Endothelial cell of umbilical vein (primary cell): ENCODE measurements at regions not wholly inside any gene's neighbourhood (a gene's known extent, or its start where the extent isn't known, plus 50 kb on each side); places are given as distances from the start of the nearest gene placed in this dataset.

Source experiments
- BruUV-seq: library from RNA; stranded (reverse); fragments of 400-500 nt; replicated peaks from 2 replicates; lab custom pipeline; 2021; lab: Mats Ljungman, UMichigan
- CTCF ChIA-PET: fragments of 300-600, 350-600 bp; sonication (Branson Sonifier 250); formaldehyde crosslinking; loops from one replicate; lab custom pipeline; 2021; ENCODE audit warnings: antibody characterized with exemption, inconsistent platforms; lab: Charles Lee
- POLR2A ChIA-PET: fragments of 300-600, 350-600 bp; sonication (Branson Sonifier 250); formaldehyde crosslinking; loops from one replicate; lab custom pipeline; 2021; ENCODE audit warnings: antibody characterized with exemption, inconsistent platforms; lab: Charles Lee
- DNase-seq: peaks from one replicate; pipeline ENCODE4 v3.0.0-alpha.2; 2011; ENCODE audit warnings: low read depth, low spot score
- FAIRE-seq: peaks from 2 replicates; lab custom pipeline; 2011; peaks lifted over from hg19 to GRCh38; lab: Jason Lieb, UNC
- H2AFZ ChIP-seq: 2 replicates; pipeline ENCODE4 v1.6.0; 2012; ENCODE audit warnings: low read depth, low read length, control low read depth, inconsistent platforms
- H3K27ac ChIP-seq: 2 replicates; pipeline ENCODE4 v1.5.1; 2011; ENCODE audit warnings: low read depth, mild to moderate bottlenecking, control low read depth, low read length, moderate library complexity; ENCODE audit not compliant: insufficient read depth
- H3K27me3 ChIP-seq, 2 experiments: 2 replicates each; pipeline versions ENCODE4 v1.6.0 to v1.6.1; 2011; ENCODE audit warnings: low read length in 2 of 2, mixed read lengths in 1 of 2; ENCODE audit not compliant: control insufficient read depth in 2 of 2, insufficient read depth in 2 of 2
- H3K36me3 ChIP-seq, 2 experiments: 2 replicates in 1 of 2; 3 replicates in 1 of 2; pipeline ENCODE4 v1.5.1; 2011; ENCODE audit warnings: low read length in 2 of 2, mild to moderate bottlenecking in 1 of 2, moderate library complexity in 1 of 2; ENCODE audit not compliant: control insufficient read depth in 2 of 2, insufficient read depth in 2 of 2; ENCODE audit errors: extremely low read depth in 1 of 2
- H3K4me1 ChIP-seq: 3 replicates; pipeline ENCODE4 v1.5.1; 2011; ENCODE audit warnings: mild to moderate bottlenecking, low read length; ENCODE audit not compliant: control insufficient read depth, insufficient read depth; ENCODE audit errors: extremely low read depth
- H3K4me2 ChIP-seq: 2 replicates; pipeline ENCODE4 v1.6.1; 2011; ENCODE audit warnings: low read length, control low read depth, mixed read lengths; ENCODE audit not compliant: insufficient read depth
- H3K4me3 ChIP-seq, 3 experiments: fragments of 200-600 bp in 1 of 3; sonication (generic), shearing (Covaris generic) in 1 of 3; replicated peaks in 1 of 3; 2 replicates each; pipeline ENCODE4 v1.5.1; 2011 to 2016; ENCODE audit warnings: control low read depth in 3 of 3, low read length in 3 of 3, mild to moderate bottlenecking in 2 of 3, inconsistent platforms in 1 of 3, low read depth in 1 of 3, moderate library complexity in 1 of 3; ENCODE audit not compliant: insufficient read depth in 1 of 3
- H3K79me2 ChIP-seq: 2 replicates; pipeline ENCODE4 v1.6.0; 2012; ENCODE audit warnings: low read length, inconsistent platforms; ENCODE audit not compliant: control insufficient read depth, insufficient read depth
- H3K9ac ChIP-seq: replicated peaks from 2 replicates; pipeline ENCODE3; 2011; ENCODE audit warnings: low read length, control low read depth; ENCODE audit not compliant: insufficient read depth; ENCODE audit errors: extremely low read depth
- H3K9me1 ChIP-seq: replicated peaks from 3 replicates; pipeline ENCODE4 v1.6.0; 2011; ENCODE audit warnings: mild to moderate bottlenecking, low read length; ENCODE audit not compliant: control insufficient read depth, insufficient read depth; ENCODE audit errors: extremely low read depth
- H3K9me3 ChIP-seq: replicated peaks from 2 replicates; pipeline ENCODE4 v1.5.1; 2012; ENCODE audit warnings: low read length, inconsistent platforms; ENCODE audit not compliant: control insufficient read depth, insufficient read depth
- H4K20me1 ChIP-seq: replicated peaks from 2 replicates; pipeline ENCODE3; 2011; ENCODE audit warnings: mild to moderate bottlenecking, low read length; ENCODE audit not compliant: control insufficient read depth, insufficient read depth; ENCODE audit errors: extremely low read depth
- CTCF ChIP-seq, 2 donors: IDR thresholded peaks; 1 replicate in 1 of 2; 2 replicates in 1 of 2; pipeline ENCODE4 v1.5.1; 2011; ENCODE audit warnings: low read length in 2 of 2, mild to moderate bottlenecking in 2 of 2, moderate library complexity in 2 of 2, control low read depth in 1 of 2, inconsistent platforms in 1 of 2, low read depth in 1 of 2; ENCODE audit not compliant: insufficient read depth in 1 of 2; ENCODE audit errors: extremely low read depth in 1 of 2
- EZH2 ChIP-seq: IDR thresholded peaks from 2 replicates; pipeline ENCODE4 v1.6.1; 2012; ENCODE audit warnings: borderline replicate concordance, low read depth, mild to moderate bottlenecking, moderate library complexity, low read length, inconsistent platforms; ENCODE audit not compliant: severe bottlenecking
- FOS ChIP-seq: IDR thresholded peaks from 2 replicates; pipeline ENCODE4 v1.6.1; 2011; ENCODE audit warnings: mild to moderate bottlenecking, low read length, moderate library complexity, borderline replicate concordance; ENCODE audit not compliant: insufficient read depth
- GATA2 ChIP-seq: IDR thresholded peaks from 2 replicates; pipeline ENCODE4 v1.7.0; 2011; ENCODE audit warnings: low read depth, mild to moderate bottlenecking, moderate library complexity, mixed read lengths, low read length; ENCODE audit not compliant: insufficient read length, insufficient read depth
- JUN ChIP-seq: IDR thresholded peaks from 2 replicates; pipeline ENCODE4 v1.6.1; 2011; ENCODE audit warnings: borderline replicate concordance, low read depth; ENCODE audit not compliant: insufficient read length, insufficient read depth
- MYC ChIP-seq: IDR thresholded peaks from one replicate; pipeline ENCODE4 v1.6.1; 2011; ENCODE audit warnings: mild to moderate bottlenecking, low read depth, low read length
- POLR2A ChIP-seq: IDR thresholded peaks from 2 replicates; pipeline ENCODE4 v1.6.1; 2012; ENCODE audit warnings: low read depth, mild to moderate bottlenecking, control low read depth, low read length
- POLR2AphosphoS5 ChIP-seq: IDR thresholded peaks from 2 replicates; pipeline ENCODE4 v1.6.1; 2012; ENCODE audit warnings: low read depth, mild to moderate bottlenecking, control low read depth, low read length, moderate library complexity; ENCODE audit not compliant: insufficient read depth
- dilution Hi-C: fragments of 300-500 bp; cut with MboI; formaldehyde crosslinking; loops from one replicate; pipeline ENCODE4 v1.15.0; 2019; ENCODE audit warnings: low sequenced_read_pairs; ENCODE audit not compliant: extremely low pct_ligation_motif_present
- intact Hi-C: fragments of 100-400 bp; cut with micrococcal nuclease; formaldehyde crosslinking; loops from one replicate; pipeline ENCODE4 v1.10.0; 2022
- TF ChIP-seq, protein P1 (sequence below): IDR thresholded peaks from 2 replicates; pipeline ENCODE4 v1.6.1; 2011; ENCODE audit not compliant: insufficient read depth, insufficient read length

GRCh38 chr1:234730475-234730769 is 120.4 kb upstream of the IRF2BP2 start:
- no peaks in the 10 kb centered on the region for H3K36me3 ChIP-seq
- H3K9me1 ChIP-seq, result no peaks in the 10 kb centered on the region
- H3K79me2 ChIP-seq, result no peaks in the 10 kb centered on the region
- intact Hi-C loops (no loop called here), dilution Hi-C loops (loop anchor here (25.0 kb wide), 1 partner anchor 107 kb away; no protein-coding TSS in a partner anchor)
- no peak overlapping the region for H3K4me2 ChIP-seq
- FAIRE-seq, result no peak
- POLR2A ChIA-PET, result interaction anchor here (0.7 kb wide), 1 partner anchor 119 kb away, joined by 3 read pairs; no protein-coding TSS in a partner anchor
- no peak for DNase-seq
- H4K20me1 ChIP-seq, result no peaks in the 10 kb centered on the region
- TF ChIP-seq FOS, result no peak
- no peak for TF ChIP-seq JUN
- TF ChIP-seq GATA2, result no peak
- TF ChIP-seq POLR2AphosphoS5, result no peak
- no peak for TF ChIP-seq POLR2A
- TF ChIP-seq MYC, result no peak
- TF ChIP-seq EZH2, result no peak
- no peak for TF ChIP-seq CTCF (IDR thresholded peaks at IDR 0.05; ENCODE audit: extremely low read depth in 1 of 2, insufficient read depth in 1 of 2, low read depth in 1 of 2, low read length in 2 of 2)
- TF ChIP-seq, protein P1, sequence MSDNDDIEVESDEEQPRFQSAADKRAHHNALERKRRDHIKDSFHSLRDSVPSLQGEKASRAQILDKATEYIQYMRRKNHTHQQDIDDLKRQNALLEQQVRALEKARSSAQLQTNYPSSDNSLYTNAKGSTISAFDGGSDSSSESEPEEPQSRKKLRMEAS, result no peak
- H3K4me3 ChIP-seq, result no peak overlapping the region
- no peak overlapping the region for H3K9ac ChIP-seq
- BruUV-seq, result no TSS peak
- H2AFZ ChIP-seq, result no peak overlapping the region
- H3K9me3 ChIP-seq, result no peaks in the 10 kb centered on the region
- H3K4me1 ChIP-seq, result peaks cover 29% of the 10 kb centered on the region
- no peaks in the 10 kb centered on the region for H3K27me3 ChIP-seq
- no peak overlapping the region for H3K27ac ChIP-seq
- CTCF ChIA-PET, result no interaction called here
